ENCODE measurements at regions not wholly inside any gene's neighbourhood (a gene's known extent, or its start where the extent isn't known, plus 50 kb on each side); places are given as distances from the start of the nearest gene placed in this dataset.
"Not testable (repeated sequence)": the region's sequence is repeated elsewhere in the genome, so short reads cannot be mapped to it uniquely, and the experiment has no call there.

DNA sequence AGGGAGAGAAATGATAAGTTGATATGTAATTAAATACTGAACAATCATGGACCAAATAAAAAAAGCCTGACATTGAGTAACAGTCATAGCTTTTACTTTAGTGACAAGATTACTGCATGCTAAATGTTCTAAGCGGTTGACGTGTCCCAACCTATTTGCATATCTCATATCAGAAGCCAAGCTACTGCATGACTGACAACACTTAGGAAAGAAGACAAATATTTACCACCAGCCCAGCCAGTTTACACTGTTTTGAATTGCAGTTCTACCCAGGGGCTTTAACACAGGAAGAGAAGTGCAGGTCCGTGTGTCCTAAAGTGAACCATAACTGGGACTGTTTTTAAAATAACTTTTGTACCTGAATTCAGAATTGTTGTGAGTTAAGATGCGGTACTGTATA is 219.9 kb downstream of the PRDM9 start:
- no peak for DNase-seq

DNA sequence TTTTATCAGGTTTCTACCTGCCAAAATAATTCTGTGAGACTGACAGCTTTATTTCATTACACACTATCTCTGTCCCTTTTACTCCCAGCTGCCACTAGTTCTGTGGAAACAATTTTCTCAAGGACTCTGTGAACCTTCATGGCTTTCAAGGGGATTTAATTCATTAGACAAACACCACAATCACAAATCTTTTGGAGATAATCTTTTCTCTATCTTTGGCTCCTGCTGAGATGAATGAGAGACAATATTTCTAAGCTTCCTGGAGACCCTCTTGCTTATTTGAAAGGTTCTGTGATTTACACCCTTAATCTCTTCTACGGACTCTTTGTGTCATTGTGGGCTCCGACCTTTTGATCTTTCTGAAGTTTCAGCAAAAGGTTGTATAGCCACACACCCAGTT is 222.6 kb downstream of the PRDM9 start:
- no peak for DNase-seq

DNA sequence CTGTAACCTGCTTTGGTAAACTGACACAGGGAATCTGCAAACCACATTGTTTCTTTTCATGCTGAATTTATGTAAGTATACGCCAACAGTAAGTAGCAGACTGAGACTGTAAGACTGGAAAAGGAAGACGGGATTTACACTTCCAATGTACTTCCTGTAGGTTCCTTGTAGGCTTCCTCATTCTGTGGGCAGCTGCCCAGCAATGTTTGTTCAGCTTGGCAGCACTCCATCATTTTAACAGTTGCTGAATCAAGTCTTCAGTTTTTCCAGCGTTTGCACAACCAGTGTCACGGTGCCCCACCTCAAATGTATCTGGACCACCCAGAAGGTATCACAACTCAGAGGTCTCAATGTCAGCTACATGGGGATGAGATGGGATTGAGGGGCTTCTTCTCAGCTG is 232.6 kb downstream of the PRDM9 start:
- DNase-seq: no peak

DNA sequence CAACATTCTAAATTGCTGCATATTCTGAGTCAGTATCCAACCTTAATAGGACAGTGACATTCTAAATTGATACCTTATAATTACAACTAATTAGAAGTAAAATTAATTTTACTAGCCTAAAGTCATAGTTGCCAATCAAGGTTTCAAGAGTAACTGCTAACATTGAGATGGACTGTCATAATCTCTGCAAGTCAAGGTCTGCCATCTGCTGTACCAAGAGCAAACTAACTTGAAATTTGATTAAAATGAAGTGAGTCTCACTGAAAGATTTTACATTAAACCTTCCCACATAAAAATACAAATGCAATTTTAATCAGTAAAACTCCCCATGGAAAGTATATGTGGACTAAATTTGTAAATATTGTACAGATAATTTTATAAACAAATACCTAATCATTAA is 235.3 kb downstream of the PRDM9 start:
- no peak for DNase-seq

DNA sequence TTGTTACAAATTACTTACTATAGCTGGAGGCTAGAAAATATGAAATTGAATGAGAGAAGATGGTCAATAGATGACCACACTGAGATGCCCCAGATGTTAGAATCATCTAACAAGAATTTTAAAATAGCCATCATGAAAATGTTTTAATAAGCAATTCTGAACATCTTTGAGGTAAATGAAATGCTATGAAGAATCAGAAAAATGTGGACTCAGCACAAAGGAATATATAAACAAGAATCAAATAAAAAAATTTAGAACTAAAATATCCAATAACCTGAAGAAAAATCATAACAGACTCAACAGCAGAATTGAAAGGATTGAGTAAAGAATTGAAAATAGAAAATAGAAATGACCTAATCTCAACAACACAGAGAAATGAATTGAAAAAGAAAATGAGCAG is 248.5 kb downstream of the PRDM9 start:
- DNase-seq: no peak

DNA sequence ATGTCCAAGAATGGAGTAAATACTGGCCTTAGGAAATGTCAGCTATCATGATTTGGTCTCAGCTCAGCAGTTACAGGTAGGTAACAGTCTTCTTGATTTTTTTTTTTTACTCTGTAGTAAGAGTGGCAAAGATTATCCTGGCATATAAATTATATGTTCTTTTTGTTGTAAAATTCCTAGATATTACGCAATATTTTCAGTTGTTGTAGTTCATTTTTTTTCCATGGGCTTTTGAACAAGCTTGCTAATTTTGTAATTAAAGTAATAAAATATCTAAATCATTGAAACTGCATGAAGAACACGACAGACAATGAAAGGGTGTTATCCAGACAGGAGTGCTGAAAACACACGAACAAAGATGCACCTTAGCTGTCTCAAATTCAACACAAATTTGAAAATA is 249.4 kb downstream of the PRDM9 start:
- DNase-seq: no peak

DNA sequence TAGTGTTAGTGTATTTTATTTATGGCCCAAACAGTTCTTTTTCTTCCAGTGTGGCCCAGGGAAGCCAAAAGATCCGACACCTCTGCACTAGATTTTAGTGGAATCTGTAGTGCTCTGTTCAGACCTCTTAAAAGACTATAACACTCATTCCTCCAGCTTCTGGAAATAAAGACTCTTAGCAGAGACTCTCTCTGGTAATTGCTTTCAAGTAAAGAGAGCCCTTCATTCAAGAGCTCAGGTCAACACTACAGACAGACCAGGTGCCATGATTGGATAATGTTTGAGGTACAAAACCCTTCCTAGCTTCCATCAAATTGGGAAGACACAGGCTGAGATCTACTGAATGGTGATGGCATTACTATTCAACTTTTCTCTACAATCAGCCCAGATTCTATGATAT is 255.8 kb downstream of the PRDM9 start:
- DNase-seq: no peak

DNA sequence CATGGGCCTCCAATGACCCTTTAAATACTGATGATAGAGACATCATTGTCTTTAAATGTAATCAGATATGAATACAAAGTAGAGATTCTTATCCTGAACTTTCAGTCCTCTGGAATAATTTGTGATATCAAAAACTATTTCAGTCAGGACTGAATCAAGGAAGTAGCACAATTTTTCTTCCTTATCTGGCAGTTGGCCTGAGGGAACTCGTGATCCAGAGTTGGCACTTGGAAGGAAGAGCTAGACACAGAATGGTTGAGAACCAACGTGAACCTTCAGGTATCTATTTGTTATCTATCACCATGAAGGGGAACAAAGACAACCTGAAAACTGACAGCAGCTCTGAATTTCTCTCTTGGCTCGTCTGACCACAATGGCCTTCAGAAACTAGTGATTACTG is 269.3 kb downstream of the PRDM9 start:
- no peak for DNase-seq

DNA sequence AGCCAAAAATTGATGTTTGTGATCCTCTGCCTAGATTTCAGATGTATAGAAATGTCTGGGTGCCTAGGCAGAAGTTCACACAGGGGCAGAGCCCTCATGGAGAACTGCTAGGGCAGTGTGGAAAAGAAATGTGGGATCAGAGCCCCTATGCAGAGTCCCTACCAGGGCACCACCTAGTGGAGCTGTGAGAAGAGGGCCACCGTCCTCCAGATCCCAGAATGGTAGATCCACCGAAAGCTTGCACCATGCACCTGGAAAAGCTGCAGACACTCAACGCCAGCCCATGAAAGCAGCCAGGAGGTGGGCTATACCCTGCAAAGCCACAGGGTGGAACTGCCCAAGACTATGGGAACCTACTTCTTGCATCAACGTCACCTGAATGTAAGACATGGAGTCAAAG is 292.9 kb downstream of the PRDM9 start:
- DNase-seq: not testable (repeated sequence)

DNA sequence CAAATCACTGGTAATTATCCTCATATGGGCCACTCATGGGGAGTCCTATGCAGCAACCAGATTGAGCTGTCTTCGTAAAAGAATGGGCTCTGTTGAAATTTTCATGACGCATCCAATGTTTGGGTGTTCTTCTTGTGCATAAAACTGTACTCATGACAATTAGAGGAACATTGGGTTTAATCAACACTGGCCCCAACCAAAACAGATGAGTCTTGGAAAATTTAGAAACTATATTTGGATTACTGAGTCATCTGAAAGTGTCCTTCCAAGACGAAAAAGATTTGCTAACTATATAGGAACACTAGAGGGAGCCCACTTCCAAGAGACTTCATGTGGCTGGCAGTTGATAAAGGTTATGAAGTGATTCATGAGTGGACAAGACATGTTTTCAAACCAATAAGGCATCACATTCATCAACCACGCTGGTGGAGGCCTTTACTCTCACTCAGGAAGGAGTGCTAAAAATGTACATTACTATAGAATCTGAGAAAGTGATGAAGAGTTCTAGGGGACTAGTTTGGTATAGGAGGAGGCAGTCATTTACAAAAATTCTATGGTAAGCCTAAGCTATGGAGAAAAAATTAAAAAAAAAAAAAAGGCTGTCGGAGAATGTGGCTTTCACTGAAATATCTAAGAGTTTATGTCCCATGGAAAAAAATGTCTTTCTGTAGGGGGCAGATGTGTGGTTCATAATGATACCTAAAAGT is 313.5 kb downstream of the PRDM9 start:
- DNase-seq: no peak

DNA sequence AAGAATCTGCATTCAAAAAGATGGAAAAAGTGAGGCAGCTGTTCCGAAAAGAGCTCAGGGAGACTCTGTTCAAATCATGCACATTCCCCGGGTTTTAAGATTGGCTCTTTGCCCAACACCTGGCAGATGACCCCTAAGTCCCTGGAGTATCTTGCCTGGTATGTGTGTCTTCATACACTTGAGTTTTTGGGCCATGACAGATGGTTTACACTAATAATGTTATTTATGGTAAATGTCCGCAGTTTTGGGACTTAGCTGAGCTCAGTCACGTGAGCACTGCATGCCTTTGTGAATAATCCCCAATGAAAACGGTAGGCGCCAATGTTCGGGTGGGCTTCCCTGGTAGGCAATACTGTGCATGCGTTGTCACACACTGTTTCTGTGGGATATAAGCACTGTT is 316.1 kb downstream of the PRDM9 start:
- no peak for DNase-seq

DNA sequence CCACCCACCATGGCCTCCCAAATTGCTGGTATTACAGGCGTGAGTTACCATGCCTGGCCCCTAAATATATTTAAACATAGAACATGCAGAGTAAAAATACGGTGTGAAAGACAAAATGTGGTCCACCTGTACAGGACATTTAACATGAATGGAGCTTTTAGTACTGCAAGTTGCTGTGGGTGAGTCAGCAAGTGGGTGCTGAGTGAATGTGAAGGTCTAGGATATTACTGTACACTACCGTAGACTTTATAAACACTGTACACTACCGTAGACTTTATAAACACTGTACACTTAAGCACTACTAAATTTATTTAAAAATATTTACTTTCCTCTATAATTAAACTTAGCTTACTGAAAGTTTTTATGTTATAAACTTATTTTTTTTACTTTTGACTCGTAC is 317.8 kb downstream of the PRDM9 start:
- DNase-seq: no peak

DNA sequence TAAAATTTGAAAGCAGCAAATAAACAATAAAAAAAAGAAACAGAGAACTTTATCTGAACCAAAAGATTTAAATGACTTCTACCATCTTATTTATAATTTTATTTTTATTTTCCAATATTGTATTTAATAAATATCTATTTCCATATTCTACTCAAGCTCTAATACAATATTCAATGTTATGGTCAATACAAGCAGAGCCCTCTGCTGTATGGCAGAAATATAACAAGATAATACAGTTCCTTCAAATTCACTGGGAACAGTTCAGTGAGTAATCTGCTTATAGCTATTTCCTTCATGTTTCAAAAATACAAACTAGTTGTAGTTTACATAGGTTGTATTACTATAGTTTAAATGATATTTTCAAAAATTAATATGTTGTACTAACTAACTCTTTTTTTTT is 332.7 kb downstream of the PRDM9 start:
- DNase-seq: no peak

DNA sequence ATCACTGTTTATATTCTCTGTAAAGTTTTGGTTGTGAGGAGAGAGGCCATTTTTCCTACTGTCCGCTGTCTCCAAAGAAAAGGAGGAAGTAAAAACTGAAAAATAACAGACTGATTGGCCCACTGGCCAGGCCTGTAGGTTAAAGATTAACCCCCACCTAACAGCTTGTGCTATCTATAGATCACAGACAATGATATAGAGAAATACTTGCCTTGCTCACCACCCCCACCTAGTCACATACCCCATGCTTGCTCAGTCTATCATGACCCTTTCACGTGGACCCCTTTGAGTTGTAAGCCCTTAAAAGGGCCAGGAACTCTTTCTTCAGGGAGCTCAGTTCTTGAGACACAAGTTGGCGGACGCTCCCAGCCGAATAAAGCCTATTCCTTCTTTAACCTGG is 357.4 kb downstream of the PRDM9 start:
- no peak for DNase-seq

DNA sequence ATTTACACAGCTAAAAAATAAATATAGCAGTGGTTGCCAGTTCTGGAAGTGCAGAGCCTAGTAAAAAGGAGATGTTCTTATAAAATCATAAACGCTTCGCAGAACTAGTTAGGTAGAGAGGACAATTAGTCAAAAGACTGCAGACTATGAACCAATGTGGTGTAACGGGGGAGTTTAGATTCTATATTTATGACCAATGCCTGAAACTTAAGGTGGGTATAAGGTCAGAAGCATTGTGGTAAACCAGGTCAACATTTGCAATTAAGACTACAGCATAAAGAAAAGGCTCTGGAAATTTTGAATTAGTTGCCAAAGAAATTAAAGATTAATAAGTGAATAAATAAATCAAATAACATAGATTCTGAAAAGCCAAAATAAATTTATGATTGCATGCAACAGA is 370.4 kb downstream of the PRDM9 start:
- no peak for DNase-seq

DNA sequence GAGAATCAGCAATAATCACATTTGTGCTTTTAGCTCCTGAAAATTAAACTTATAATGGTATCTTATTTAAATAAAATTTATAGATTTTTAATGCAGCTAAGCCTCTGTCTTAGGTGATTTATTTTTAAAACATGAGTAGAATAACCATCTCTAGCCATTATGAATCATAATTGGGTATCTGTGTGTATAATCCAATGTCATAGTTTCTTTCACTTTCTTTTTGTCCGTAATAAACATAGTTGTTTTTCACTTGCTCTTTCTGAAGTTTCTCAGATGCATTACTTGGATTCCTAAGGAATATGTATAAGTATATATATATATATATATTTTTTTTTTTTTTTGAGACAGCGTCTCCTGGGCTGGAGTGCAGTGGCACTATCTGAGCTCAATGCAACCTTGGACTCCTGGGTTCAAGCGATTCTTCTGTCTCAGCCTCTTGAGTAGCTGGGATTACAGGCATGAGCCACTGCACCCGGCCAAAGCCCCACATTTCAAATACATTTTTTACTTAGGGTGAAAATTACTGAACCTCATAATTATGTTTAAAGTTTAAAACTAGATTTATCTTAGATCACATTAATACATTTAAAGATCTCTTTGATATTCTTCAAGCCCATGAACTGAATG is 377.1 kb downstream of the PRDM9 start:
- no peak for DNase-seq

DNA sequence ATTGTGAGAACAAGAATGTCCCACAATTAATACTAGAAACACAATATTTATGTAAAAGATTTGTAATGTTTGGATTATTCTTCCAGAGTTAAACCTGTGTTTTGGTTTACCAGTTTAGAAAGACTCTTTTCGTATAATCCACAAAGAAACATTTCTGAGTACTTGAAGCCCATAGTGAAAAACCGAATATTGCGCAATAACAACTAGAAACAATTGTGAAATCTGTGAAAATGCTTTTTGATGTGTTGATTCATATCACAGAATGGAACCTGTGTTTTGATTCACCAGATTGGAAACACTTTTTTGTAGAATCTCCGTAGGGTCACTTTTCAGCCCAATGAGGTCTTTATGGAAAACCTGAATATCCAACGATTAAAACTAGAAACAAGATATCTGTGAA is 386.2 kb downstream of the PRDM9 start:
- no peak for DNase-seq

DNA sequence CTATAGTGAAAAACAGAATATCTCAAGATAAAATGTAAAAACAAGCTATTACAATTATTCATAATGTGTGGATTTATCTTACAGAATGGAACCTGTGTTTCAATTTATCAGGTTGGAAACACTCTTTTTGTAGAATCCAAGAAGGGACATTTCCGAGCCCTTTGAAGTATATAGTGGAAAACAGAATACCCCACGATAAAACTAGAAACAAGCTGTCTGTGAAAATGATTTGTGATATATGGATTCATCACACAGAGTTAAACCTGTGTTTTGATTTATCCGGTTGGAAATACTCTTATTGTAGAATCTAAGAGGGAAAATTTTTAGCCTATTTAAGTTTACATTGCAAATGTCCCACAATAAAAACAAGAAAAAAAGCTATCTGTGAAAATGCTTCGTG is 388.2 kb downstream of the PRDM9 start:
- no peak for DNase-seq

DNA sequence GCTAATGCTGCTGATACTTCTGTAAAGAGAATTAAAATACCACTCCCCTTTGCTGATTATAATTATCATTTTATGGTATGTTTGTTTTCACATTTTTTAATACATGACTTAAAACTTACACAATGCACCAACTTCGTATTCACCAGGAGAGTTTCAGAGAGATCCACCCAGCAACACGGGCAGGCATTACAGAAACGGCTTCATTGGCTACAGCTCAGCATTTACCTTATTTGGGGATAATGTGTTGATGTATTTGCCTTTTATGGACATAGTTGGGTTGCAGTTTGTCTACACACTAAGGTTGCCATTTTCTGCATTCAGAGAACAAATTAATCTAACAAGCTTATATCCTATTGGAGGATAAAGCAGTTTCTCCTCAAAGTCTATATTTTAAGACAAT is 423.6 kb downstream of the PRDM9 start:
- no peak for DNase-seq

DNA sequence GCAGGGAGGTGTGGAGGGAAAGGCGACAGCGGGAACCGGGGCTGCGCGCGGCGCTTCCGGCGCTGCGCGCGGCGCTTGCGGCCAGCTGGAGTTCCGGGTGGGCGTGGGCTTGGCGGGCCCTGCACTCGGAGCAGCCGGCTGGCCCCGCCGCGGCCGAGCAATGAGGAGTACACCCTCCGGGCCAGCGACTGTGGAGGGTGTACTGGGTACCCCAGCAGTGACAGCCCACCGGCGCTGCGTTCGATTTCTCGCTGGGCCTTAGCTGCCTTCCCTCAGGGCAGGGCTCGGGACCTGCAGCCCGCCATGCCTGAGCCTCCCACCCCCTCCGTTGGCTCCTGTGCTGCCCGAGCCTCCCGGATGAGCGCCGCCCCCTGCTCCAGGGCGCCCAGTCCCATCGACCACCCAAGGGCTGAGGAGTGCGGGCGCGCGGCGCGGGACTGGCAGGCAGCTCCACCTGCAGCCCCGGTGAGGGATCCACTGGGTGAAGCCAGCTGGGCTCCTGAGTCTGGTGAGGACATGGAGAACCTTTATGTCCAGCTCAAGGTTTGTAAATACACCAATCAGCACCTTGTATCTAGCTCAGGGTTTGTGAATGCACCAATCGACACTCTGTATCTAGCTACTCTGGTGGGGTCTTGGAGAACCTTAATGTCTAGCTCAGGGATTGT is 444.0 kb downstream of the PRDM9 start:
- not testable (repeated sequence) for DNase-seq

DNA sequence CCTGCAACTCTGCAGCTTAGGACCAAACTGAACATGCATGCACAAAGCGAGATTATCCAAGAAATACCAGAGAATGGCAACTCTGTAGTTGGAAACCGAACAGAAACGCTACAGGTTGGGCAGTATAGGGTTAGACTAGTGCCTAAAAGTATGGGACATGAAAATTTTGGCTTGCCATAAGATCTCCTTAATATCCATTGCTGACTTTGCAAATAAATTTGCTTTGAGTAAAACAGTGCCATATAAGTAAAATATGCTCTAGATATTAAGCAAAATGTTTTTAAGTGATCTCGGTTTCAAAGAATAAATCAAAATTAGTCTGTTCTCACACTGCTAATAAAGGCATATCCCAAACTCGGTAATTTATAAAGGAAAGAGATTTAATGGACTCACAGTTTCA is 456.0 kb downstream of the PRDM9 start:
- no peak for DNase-seq

DNA sequence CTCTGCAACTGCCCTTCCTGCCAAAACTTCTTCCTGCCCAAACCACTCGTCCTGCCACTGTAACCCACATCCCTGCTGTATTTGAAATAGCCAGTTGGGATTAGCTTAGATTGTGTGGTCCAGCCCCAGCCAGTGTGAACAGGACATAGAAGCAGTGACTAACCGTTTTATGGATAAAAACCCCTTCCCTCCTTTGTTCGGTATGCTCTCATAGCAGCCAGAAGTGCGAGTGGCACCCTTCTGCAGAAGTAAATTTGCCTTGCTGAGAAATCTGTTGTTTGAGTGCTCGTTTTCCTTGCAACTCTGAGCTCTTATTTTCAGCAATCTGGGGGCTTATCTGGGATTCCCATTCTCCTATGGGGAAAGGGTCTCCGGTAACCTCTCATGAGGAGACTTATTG is 470.0 kb downstream of the PRDM9 start:
- DNase-seq: no peak

DNA sequence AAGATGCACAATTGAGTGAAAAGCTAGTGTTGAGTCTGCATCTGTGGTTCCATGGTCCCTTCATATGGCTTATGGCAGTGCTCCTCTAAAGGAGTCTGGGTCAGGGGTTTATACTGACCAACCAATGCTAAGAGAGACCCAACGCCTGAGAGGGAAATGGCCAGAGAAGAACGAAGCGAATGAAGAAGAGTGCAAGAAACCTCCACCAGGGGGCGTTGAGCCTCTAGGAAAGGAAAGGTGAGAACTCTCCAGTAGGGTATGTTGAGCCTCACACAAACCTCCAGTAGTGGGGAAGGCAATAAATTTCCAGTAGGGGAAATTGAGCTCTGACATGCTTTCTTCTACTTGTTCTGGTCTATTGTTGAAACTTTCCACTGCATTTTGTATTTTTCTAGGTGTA is 470.6 kb downstream of the PRDM9 start:
- DNase-seq: no peak

DNA sequence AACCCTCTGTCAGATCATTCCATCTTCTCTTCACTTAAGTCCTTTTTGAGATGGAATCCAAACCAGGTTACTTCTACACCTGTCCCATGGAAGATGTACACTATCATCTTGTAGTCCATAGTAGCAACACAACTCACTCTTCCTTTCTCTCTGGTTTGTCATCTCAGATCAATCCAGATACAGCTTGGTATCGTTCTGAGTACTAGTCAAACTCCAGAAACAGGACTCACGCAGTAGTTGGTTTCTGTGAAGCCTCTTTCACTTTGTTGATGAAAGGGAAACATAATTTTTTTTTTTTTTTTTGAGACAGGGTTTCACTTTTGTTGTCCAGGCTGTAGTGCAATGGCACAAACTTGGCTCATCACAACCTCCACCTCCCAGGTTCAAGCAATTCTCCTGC is 484.0 kb downstream of the PRDM9 start:
- no peak for DNase-seq

All from femur (tissue), 1 donor.